ENCODE measurements at regions not wholly inside any gene's neighbourhood (a gene's known extent, or its start where the extent isn't known, plus 50 kb on each side); places are given as distances from the start of the nearest gene placed in this dataset.

GRCh38 chr4:157616741-157617472, 396.4 kb downstream of the GRIA2 start:
- no peak overlapping the region for H3K4me3 ChIP-seq (ENCODE audit: low read depth, poor library complexity, severe bottlenecking)
- 90 to 91% methylated on average over 7 of the region's 7 CpGs for WGBS, 2 donors
- intact Hi-C loops (cut with DNase I; ENCODE audit: low total_unique reads), result no loop called here
- TF ChIP-seq POLR2A (IDR thresholded peaks at IDR 0.05), result no peak
- no peak for TF ChIP-seq CTCF (IDR thresholded peaks at IDR 0.05)
- no peak for DNase-seq (ENCODE audit: low spot score in 2 of 2)

GRCh38 chr4:157607996-157608395, 387.5 kb downstream of the GRIA2 start:
- H3K4me3 ChIP-seq (ENCODE audit: low read depth, poor library complexity, severe bottlenecking), result no peak overlapping the region
- no peak for TF ChIP-seq POLR2A (IDR thresholded peaks at IDR 0.05)
- TF ChIP-seq CTCF (IDR thresholded peaks at IDR 0.05), result no peak
- no peak for DNase-seq (ENCODE audit: low spot score in 2 of 2)
- intact Hi-C loops (cut with DNase I; ENCODE audit: low total_unique reads), result no loop called here
- 46 to 56% methylated on average over 1 of the region's 1 CpG for WGBS, 2 donors

- no peak overlapping the region for H3K4me3 ChIP-seq (ENCODE audit: low read depth, poor library complexity, severe bottlenecking)
- DNase-seq (ENCODE audit: low spot score in 2 of 2), result no peak
- WGBS, 2 donors, result 55 to 69% methylated on average over 1 of the region's 1 CpG
- TF ChIP-seq POLR2A (IDR thresholded peaks at IDR 0.05) (no peak), CTCF (IDR thresholded peaks at IDR 0.05) (no peak)
- intact Hi-C loops (cut with DNase I; ENCODE audit: low total_unique reads), result no loop called here
Measured at GRCh38 chr4:157600583-157600982, 380.1 kb downstream of the GRIA2 start.

- H3K4me3 ChIP-seq (ENCODE audit: low read depth, poor library complexity, severe bottlenecking), result no peak overlapping the region
- DNase-seq (ENCODE audit: low spot score in 2 of 2), result no peak
- intact Hi-C loops (cut with DNase I; ENCODE audit: low total_unique reads), result no loop called here
- TF ChIP-seq POLR2A (IDR thresholded peaks at IDR 0.05) (no peak), CTCF (IDR thresholded peaks at IDR 0.05) (no peak)
Measured at GRCh38 chr4:157591245-157591644, 370.7 kb downstream of the GRIA2 start.

GRCh38 chr4:157590679-157591078, 370.2 kb downstream of the GRIA2 start:
- DNase-seq (ENCODE audit: low spot score in 2 of 2), result no peak
- no peak for TF ChIP-seq CTCF (IDR thresholded peaks at IDR 0.05)
- no peak for TF ChIP-seq POLR2A (IDR thresholded peaks at IDR 0.05)
- intact Hi-C loops (cut with DNase I; ENCODE audit: low total_unique reads), result no loop called here
- 55 to 58% methylated on average over 2 of the region's 2 CpGs for WGBS, 2 donors
- H3K4me3 ChIP-seq (ENCODE audit: low read depth, poor library complexity, severe bottlenecking), result no peak overlapping the region

All from lower leg skin (tissue), 4 donors.